Urinary bladder (tissue), 3 donors: ENCODE measurements at regions not wholly inside any gene's neighbourhood (a gene's known extent, or its start where the extent isn't known, plus 50 kb on each side); places are given as distances from the start of the nearest gene placed in this dataset.
A peak's percentile ranks its signal among the peaks of the same experiment; 100 is the strongest.
"Not testable (repeated sequence)": the region's sequence is repeated elsewhere in the genome, so short reads cannot be mapped to it uniquely, and the experiment has no call there.

Experiments
- DNase-seq: peaks from one replicate; pipeline ENCODE4 v3.0.0-alpha.2; 2015; ENCODE audit errors: extremely low spot score
- H3K27ac ChIP-seq: one replicate; pipeline ENCODE4 v1.5.1; 2013; ENCODE audit warnings: low read depth, mild to moderate bottlenecking, moderate library complexity
- H3K36me3 ChIP-seq: one replicate; pipeline ENCODE4 v1.6.1; 2013; ENCODE audit warnings: mild to moderate bottlenecking, moderate library complexity; ENCODE audit not compliant: insufficient read depth
- H3K4me1 ChIP-seq: one replicate; pipeline ENCODE4 v1.6.1; 2013; ENCODE audit warnings: mild to moderate bottlenecking, moderate library complexity; ENCODE audit not compliant: insufficient read depth
- H3K4me3 ChIP-seq: one replicate; pipeline ENCODE4 v1.5.1; 2013; ENCODE audit warnings: low read depth, low read length
- WGBS: extraction: QIAGEN DNeasy Blood & Tissue Kit; methylation state at CpG from one replicate; pipeline ENCODE4 v1.1.7; 2013; 5-methylcytosine and 5-hydroxymethylcytosine counted together
- donor health status: healthy with polysubstance abuse.
- donor health status: healthy.

DNA sequence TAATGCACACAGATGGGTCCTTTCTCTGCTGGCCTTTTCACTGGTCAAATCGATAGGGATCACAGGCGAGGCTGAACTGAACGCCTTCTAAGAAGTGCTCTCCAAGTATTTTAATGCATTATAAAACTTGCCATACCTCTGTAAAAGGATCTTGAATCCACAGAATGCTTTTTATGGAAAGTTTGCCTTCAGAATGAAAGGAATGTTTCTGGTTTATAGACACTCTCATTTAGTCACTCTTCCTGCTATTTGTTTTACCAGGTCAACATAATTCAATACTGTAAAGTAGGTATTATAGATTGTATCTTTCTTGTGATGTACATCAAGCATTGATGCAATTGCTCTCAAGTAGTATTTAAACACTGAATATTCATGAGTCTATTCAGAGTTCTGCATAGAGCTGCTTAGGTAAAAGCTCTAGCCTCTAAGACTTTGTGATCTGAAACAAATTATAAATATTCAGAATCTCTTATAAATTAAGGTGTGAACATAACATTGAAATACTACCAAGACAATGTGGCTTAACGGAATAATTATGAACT lies 308.4 kb downstream of the ISL1 start:
- H3K4me1 ChIP-seq: no peaks in the 10 kb centered on the region
- peak; percentile 48 for DNase-seq
- H3K36me3 ChIP-seq: no peaks in the 10 kb centered on the region
- no peak overlapping the region for H3K27ac ChIP-seq
- H3K4me3 ChIP-seq: no peak overlapping the region
- 31% methylated on average over 4 of the region's 4 CpGs for WGBS

DNA sequence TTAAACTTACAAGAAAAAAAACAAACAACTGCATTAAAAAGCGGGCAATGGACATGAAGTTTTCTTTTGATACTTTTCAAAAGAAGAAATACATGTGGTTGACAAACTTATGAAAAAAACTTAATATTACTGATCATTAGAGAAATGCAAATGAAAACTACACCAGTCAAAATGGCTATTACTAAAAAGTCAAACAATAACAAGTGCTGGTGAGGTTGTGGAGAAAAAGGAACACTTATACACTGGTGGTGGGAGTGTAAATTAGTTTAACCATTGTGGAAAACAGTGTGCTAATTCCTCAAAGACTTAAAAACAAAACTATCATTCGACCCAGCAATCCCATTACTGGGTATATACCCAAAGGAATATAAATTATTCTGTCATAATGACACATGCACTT lies 311.6 kb downstream of the ISL1 start:
- no peaks in the 10 kb centered on the region for H3K36me3 ChIP-seq
- no peak for DNase-seq
- no peak overlapping the region for H3K27ac ChIP-seq
- H3K4me1 ChIP-seq: no peaks in the 10 kb centered on the region
- WGBS: 79% methylated on average over 2 of the region's 2 CpGs
- no peak overlapping the region for H3K4me3 ChIP-seq

DNA sequence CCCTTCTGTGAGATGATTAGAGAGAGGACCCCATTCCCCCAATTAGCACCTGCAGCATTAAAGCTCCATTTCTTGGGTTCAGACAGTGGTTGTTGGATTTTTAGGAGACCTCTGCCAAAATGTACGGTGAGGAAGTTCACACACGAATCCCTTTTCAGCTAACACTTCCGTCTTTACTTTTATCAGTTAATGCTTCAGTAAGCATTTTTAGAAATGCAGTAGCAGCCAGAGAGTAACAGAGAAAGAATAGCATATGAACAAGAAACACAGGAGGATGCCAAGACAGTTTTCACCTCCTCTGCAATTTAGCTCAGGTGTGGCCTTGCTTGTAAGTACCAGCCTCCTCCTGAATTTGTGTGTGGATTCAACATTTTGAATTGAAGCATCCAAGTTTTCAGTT lies 312.9 kb downstream of the ISL1 start:
- H3K27ac ChIP-seq: no peak overlapping the region
- no peak overlapping the region for H3K4me3 ChIP-seq
- H3K4me1 ChIP-seq: no peaks in the 10 kb centered on the region
- H3K36me3 ChIP-seq: no peaks in the 10 kb centered on the region
- 75% methylated on average over 3 of the region's 3 CpGs for WGBS
- DNase-seq: no peak

GRCh38 chr5:51702046-51702445 lies 318.8 kb downstream of the ISL1 start:
- H3K4me1 ChIP-seq, DNase-seq, H3K4me3 ChIP-seq, H3K27ac ChIP-seq, H3K36me3 ChIP-seq: not testable (repeated sequence)
- WGBS: 92% methylated on average over 3 of the region's 3 CpGs

- H3K4me3 ChIP-seq: no peak overlapping the region
- H3K27ac ChIP-seq: no peak overlapping the region
- 78% methylated on average over 5 of the region's 5 CpGs for WGBS
- H3K4me1 ChIP-seq: no peaks in the 10 kb centered on the region
- H3K36me3 ChIP-seq: no peaks in the 10 kb centered on the region
- no peak for DNase-seq
Measured at GRCh38 chr5:51712201-51712600, 329.0 kb downstream of the ISL1 start.

DNA sequence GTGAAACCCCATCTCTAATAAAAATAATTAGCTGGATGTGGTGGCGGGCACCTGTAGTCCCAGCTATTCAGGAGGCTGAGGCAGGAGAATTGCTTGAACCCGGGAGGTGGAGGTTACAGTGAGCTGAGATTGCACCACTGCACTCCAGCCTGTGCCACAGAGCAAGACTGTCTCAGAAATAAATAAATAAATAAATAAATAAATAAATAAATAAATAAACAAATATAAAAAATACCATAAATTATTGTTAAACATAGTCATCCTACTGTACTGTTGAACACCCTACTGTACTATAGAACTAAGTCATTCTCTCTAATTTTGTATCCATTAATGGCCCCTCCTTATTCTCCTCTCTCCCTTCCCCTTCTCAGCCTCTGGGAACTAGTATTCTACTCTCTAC lies 332.2 kb downstream of the ISL1 start:
- 97% methylated on average over 2 of the region's 2 CpGs for WGBS
- H3K36me3 ChIP-seq, H3K4me1 ChIP-seq, H3K4me3 ChIP-seq, DNase-seq, H3K27ac ChIP-seq: not testable (repeated sequence)

DNA sequence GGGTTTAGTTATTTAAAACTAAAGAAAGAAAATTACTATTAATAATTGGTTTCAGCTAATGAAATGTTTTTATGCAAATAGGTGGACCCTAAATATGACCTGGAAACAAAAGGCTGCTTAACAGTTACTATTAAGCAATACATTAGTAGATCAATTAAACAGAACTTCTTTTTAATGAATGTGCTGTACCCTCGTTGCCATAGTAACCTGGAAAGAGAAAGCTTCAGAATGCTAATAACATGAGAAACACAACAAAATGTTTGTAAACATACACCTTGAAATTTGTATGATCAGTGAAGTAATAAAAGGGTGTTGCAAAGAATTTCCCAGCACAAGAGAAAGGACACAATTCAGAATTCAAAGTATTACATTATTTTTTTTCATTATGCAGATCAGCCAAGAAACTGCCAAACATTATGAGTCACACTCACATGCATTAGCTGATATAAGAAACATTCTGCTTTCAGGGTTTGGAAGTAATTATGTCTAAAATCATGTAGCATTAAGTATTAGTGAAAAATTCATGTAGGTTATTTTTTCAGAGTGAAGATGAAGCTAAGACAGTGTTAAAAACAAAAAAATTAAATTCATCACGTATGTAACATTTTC lies 348.3 kb downstream of the ISL1 start:
- 54% methylated on average over 2 of the region's 2 CpGs for WGBS
- Histone ChIP-seq H3K36me3 (no peaks in the 10 kb centered on the region), H3K4me3 (no peak overlapping the region), H3K27ac (no peak overlapping the region), H3K4me1 (no peaks in the 10 kb centered on the region)
- DNase-seq: no peak

DNA sequence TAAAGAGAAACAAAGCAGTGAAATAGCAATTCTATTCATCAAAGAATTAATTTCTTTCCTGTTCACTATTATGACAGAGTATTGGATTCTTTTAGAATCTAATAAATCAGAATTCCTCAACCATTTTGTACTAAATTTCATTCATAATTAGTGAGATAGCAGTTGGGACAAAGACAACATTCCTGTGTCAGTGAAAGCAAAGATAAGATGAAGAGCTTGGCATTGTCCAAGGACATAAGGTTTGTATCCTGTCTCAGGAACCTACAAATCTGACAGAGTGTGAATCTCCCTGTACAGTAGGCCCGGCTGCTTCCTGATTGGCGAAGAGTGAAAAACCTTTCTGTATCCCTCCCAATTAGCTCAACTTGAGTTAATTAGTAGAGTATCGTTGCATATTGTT lies 349.1 kb downstream of the ISL1 start:
- Histone ChIP-seq H3K36me3 (no peaks in the 10 kb centered on the region), H3K27ac (no peak overlapping the region), H3K4me3 (no peak overlapping the region), H3K4me1 (no peaks in the 10 kb centered on the region)
- WGBS: 30% methylated on average over 3 of the region's 3 CpGs
- DNase-seq: no peak

GRCh38 chr5:51734677-51735076 lies 351.4 kb downstream of the ISL1 start:
- Histone ChIP-seq H3K27ac (no peak overlapping the region), H3K4me1 (no peaks in the 10 kb centered on the region), H3K4me3 (no peak overlapping the region), H3K36me3 (no peaks in the 10 kb centered on the region)
- no peak for DNase-seq
- 89% methylated on average over 3 of the region's 3 CpGs for WGBS

DNA sequence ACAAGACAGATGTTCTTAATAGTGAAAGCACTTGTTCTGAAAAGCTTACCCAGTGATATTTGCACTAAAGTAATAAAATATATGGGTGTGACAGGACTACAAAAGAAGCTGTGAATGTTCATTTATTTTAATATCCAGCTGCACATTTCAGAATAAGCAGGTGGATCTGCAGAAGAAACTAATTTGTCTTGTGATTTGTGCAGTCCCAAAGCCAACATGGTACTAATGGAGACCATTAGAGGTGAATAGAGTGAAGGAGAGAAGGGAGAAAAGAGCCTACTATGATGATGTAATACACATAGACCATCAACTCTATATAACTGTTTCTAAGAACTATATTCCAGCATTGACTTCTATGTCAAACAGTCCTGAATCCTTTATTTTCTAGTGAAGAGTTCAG lies 362.8 kb downstream of the ISL1 start:
- Histone ChIP-seq H3K27ac (no peak overlapping the region), H3K4me1 (no peaks in the 10 kb centered on the region), H3K36me3 (no peaks in the 10 kb centered on the region), H3K4me3 (no peak overlapping the region)
- no peak for DNase-seq

- DNase-seq: no peak
- H3K36me3 ChIP-seq: no peaks in the 10 kb centered on the region
- no peak overlapping the region for H3K4me3 ChIP-seq
- H3K27ac ChIP-seq: no peak overlapping the region
- H3K4me1 ChIP-seq: no peaks in the 10 kb centered on the region
- WGBS: 88% methylated on average over 2 of the region's 2 CpGs
Measured at GRCh38 chr5:51748647-51749046, 365.4 kb downstream of the ISL1 start.
